ENCODE measurements at regions not wholly inside any gene's neighbourhood (a gene's known extent, or its start where the extent isn't known, plus 50 kb on each side); places are given as distances from the start of the nearest gene placed in this dataset.
"Not testable (repeated sequence)": the region's sequence is repeated elsewhere in the genome, so short reads cannot be mapped to it uniquely, and the experiment has no call there.

GRCh38 chr2:31765078-31765945 lies 184.6 kb upstream of the SRD5A2 start:
- H3K4me1 Mint-ChIP-seq: no peaks in the 10 kb centered on the region
- H3K9me3 Mint-ChIP-seq: no peaks in the 10 kb centered on the region
- no peak overlapping the region for H3K4me3 Mint-ChIP-seq
- no peaks in the 10 kb centered on the region for H3K27me3 Mint-ChIP-seq
- H3K36me3 Mint-ChIP-seq: no peaks in the 10 kb centered on the region
- H3K27ac Mint-ChIP-seq: no peak overlapping the region
- no peak for DNase-seq

GRCh38 chr2:31764169-31764568 lies 183.4 kb upstream of the SRD5A2 start:
- no peak overlapping the region for H3K4me3 Mint-ChIP-seq

GRCh38 chr2:31762085-31762484 lies 181.3 kb upstream of the SRD5A2 start:
- Mint-ChIP-seq H3K27me3 (no peaks in the 10 kb centered on the region), H3K36me3 (no peaks in the 10 kb centered on the region), H3K27ac (no peak overlapping the region), H3K9me3 (no peaks in the 10 kb centered on the region), H3K4me3 (no peak overlapping the region), H3K4me1 (no peaks in the 10 kb centered on the region)
- DNase-seq: no peak

More at GRCh38 chr2:31764169-31764568, 183.4 kb upstream of the SRD5A2 start:
- Mint-ChIP-seq H3K27ac (no peak overlapping the region), H3K27me3 (no peaks in the 10 kb centered on the region), H3K4me1 (no peaks in the 10 kb centered on the region), H3K9me3 (no peaks in the 10 kb centered on the region), H3K36me3 (no peaks in the 10 kb centered on the region)
- no peak for DNase-seq

GRCh38 chr2:31757351-31757750 lies 176.6 kb upstream of the SRD5A2 start:
- DNase-seq, H3K36me3 Mint-ChIP-seq, H3K4me1 Mint-ChIP-seq, H3K27me3 Mint-ChIP-seq, H3K27ac Mint-ChIP-seq, H3K4me3 Mint-ChIP-seq: not testable (repeated sequence)
- peaks cover 14% of the 10 kb centered on the region for H3K9me3 Mint-ChIP-seq

GRCh38 chr2:31748746-31749145 lies 168.0 kb upstream of the SRD5A2 start:
- not testable (repeated sequence) for H3K4me1 Mint-ChIP-seq, H3K36me3 Mint-ChIP-seq, DNase-seq

GRCh38 chr2:31748041-31748440 lies 167.3 kb upstream of the SRD5A2 start:
- Mint-ChIP-seq H3K4me1 (no peaks in the 10 kb centered on the region), H3K4me3 (no peak overlapping the region), H3K9me3 (peaks cover 17% of the 10 kb centered on the region), H3K36me3 (peaks cover 9% of the 10 kb centered on the region), H3K27ac (no peak overlapping the region), H3K27me3 (no peaks in the 10 kb centered on the region)
- no peak for DNase-seq

More at GRCh38 chr2:31748746-31749145, 168.0 kb upstream of the SRD5A2 start:
- H3K27ac Mint-ChIP-seq, H3K27me3 Mint-ChIP-seq, H3K4me3 Mint-ChIP-seq: not testable (repeated sequence)
- H3K9me3 Mint-ChIP-seq: peaks cover 20% of the 10 kb centered on the region

- H3K9me3 Mint-ChIP-seq: no peaks in the 10 kb centered on the region
- H3K36me3 Mint-ChIP-seq: no peaks in the 10 kb centered on the region
- no peak for DNase-seq
- no peak overlapping the region for H3K27ac Mint-ChIP-seq
- H3K27me3 Mint-ChIP-seq: no peaks in the 10 kb centered on the region
- no peaks in the 10 kb centered on the region for H3K4me1 Mint-ChIP-seq
- H3K4me3 Mint-ChIP-seq: no peak overlapping the region
Observed at GRCh38 chr2:31739161-31739560, 158.4 kb upstream of the SRD5A2 start.

GRCh38 chr2:31736695-31737454 lies 156.1 kb upstream of the SRD5A2 start:
- Mint-ChIP-seq H3K36me3 (no peaks in the 10 kb centered on the region), H3K27me3 (no peaks in the 10 kb centered on the region), H3K9me3 (peaks cover 11% of the 10 kb centered on the region), H3K4me3 (no peak overlapping the region), H3K4me1 (no peaks in the 10 kb centered on the region), H3K27ac (no peak overlapping the region)
- no peak for DNase-seq

GRCh38 chr2:31735716-31736115 lies 155.0 kb upstream of the SRD5A2 start:
- Mint-ChIP-seq H3K4me1 (no peaks in the 10 kb centered on the region), H3K9me3 (peaks cover 14% of the 10 kb centered on the region), H3K27me3 (no peaks in the 10 kb centered on the region), H3K36me3 (no peaks in the 10 kb centered on the region), H3K4me3 (no peak overlapping the region), H3K27ac (no peak overlapping the region)
- DNase-seq: no peak

GRCh38 chr2:31729442-31730092 lies 148.8 kb upstream of the SRD5A2 start:
- H3K27me3 Mint-ChIP-seq: no peaks in the 10 kb centered on the region
- peaks cover 14% of the 10 kb centered on the region for H3K9me3 Mint-ChIP-seq
- H3K36me3 Mint-ChIP-seq: no peaks in the 10 kb centered on the region
- no peak overlapping the region for H3K4me3 Mint-ChIP-seq
- H3K4me1 Mint-ChIP-seq: no peaks in the 10 kb centered on the region
- no peak overlapping the region for H3K27ac Mint-ChIP-seq
- no peak for DNase-seq

- Mint-ChIP-seq H3K27ac (no peak overlapping the region), H3K4me3 (no peak overlapping the region), H3K4me1 (no peaks in the 10 kb centered on the region), H3K27me3 (no peaks in the 10 kb centered on the region), H3K9me3 (peaks cover 14% of the 10 kb centered on the region), H3K36me3 (no peaks in the 10 kb centered on the region)
- no peak for DNase-seq
Observed at GRCh38 chr2:31729065-31729439, 148.3 kb upstream of the SRD5A2 start.

- Mint-ChIP-seq H3K36me3 (no peaks in the 10 kb centered on the region), H3K4me3 (no peak overlapping the region), H3K27ac (no peak overlapping the region), H3K4me1 (no peaks in the 10 kb centered on the region), H3K9me3 (peaks cover 14% of the 10 kb centered on the region), H3K27me3 (no peaks in the 10 kb centered on the region)
- no peak for DNase-seq
Observed at GRCh38 chr2:31728406-31729064, 147.8 kb upstream of the SRD5A2 start.

GRCh38 chr2:31726457-31726856 lies 145.7 kb upstream of the SRD5A2 start:
- H3K27ac Mint-ChIP-seq: no peak overlapping the region
- H3K27me3 Mint-ChIP-seq: no peaks in the 10 kb centered on the region
- H3K36me3 Mint-ChIP-seq: no peaks in the 10 kb centered on the region
- DNase-seq: no peak
- no peak overlapping the region for H3K4me3 Mint-ChIP-seq
- H3K4me1 Mint-ChIP-seq: no peaks in the 10 kb centered on the region
- peaks cover 6% of the 10 kb centered on the region for H3K9me3 Mint-ChIP-seq

- Mint-ChIP-seq H3K27me3 (no peaks in the 10 kb centered on the region), H3K4me1 (no peaks in the 10 kb centered on the region), H3K27ac (no peak overlapping the region), H3K4me3 (no peak overlapping the region), H3K36me3 (no peaks in the 10 kb centered on the region), H3K9me3 (peaks cover 5% of the 10 kb centered on the region)
- no peak for DNase-seq
Observed at GRCh38 chr2:31725444-31725843, 144.7 kb upstream of the SRD5A2 start.

- H3K36me3 Mint-ChIP-seq: no peaks in the 10 kb centered on the region
- DNase-seq: no peak
- H3K4me3 Mint-ChIP-seq: no peak overlapping the region
- H3K9me3 Mint-ChIP-seq: peaks cover 1% of the 10 kb centered on the region
- H3K27ac Mint-ChIP-seq: no peak overlapping the region
- no peaks in the 10 kb centered on the region for H3K27me3 Mint-ChIP-seq
- no peaks in the 10 kb centered on the region for H3K4me1 Mint-ChIP-seq
Observed at GRCh38 chr2:31711737-31712136, 131.0 kb upstream of the SRD5A2 start.

All from activated naive CD8-positive, alpha-beta T cell treated with anti-CD3 and anti-CD28 coated beads for 36 hours (primary cell).